ENCODE measurements at regions not wholly inside any gene's neighbourhood (a gene's known extent, or its start where the extent isn't known, plus 50 kb on each side); places are given as distances from the start of the nearest gene placed in this dataset.

GRCh38 chr11:32030875-32031503 is 59.9 kb upstream of the RCN1 start:
- TF ChIP-seq, protein P1, sequence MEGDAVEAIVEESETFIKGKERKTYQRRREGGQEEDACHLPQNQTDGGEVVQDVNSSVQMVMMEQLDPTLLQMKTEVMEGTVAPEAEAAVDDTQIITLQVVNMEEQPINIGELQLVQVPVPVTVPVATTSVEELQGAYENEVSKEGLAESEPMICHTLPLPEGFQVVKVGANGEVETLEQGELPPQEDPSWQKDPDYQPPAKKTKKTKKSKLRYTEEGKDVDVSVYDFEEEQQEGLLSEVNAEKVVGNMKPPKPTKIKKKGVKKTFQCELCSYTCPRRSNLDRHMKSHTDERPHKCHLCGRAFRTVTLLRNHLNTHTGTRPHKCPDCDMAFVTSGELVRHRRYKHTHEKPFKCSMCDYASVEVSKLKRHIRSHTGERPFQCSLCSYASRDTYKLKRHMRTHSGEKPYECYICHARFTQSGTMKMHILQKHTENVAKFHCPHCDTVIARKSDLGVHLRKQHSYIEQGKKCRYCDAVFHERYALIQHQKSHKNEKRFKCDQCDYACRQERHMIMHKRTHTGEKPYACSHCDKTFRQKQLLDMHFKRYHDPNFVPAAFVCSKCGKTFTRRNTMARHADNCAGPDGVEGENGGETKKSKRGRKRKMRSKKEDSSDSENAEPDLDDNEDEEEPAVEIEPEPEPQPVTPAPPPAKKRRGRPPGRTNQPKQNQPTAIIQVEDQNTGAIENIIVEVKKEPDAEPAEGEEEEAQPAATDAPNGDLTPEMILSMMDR (IDR thresholded peaks at IDR 0.05; ENCODE audit: low read length, missing control alignments) = no peak
- no peak overlapping the region for H3K4me3 ChIP-seq (replicated peaks; ENCODE audit: low read depth, low read length)
- DNase-seq (ENCODE audit: low read depth) = no peak

DNA sequence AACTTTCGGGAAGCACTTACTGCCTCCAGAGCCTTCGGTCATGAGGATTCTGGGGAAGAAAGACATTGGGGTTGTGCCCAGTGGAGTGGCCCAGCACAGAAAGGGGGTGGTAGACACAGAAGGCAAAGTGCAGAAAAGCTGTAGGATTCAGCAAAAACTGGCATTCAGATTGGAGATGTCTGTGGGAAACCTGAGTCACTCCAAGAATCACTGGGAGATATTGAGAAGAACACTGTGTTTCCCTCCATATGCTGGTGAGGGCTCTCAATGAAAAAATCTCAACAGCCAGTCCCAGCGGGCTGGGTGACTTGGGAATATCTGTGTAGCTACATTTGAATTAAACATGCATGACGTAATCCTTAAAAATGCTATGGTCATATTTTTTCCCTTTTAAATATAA is 61.2 kb upstream of the RCN1 start:
- DNase-seq (ENCODE audit: low read depth) = no peak
- no peak overlapping the region for H3K4me3 ChIP-seq (replicated peaks; ENCODE audit: low read depth, low read length)
- TF ChIP-seq, protein P1 (IDR thresholded peaks at IDR 0.05; ENCODE audit: low read length, missing control alignments) = no peak

DNA sequence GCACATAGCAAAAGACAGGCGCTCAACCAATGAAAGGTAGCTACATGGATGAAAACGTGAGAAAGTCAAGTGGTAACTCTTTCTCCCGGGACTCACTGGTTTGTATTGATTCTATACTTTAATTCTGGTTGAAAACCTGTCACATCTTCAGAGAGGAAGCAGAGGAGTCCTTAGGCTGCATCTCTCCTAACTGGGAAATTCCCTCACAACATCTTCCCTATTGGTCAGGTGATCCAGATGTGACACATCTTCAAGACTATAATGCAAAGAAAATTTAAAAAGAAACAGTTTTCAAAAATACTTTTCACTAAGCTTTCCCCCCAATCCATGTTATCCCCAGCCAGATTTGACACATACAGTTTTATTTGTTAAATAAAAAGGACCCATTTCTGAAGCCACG is 62.7 kb upstream of the RCN1 start:
- DNase-seq (ENCODE audit: low read depth) = no peak
- TF ChIP-seq, protein P1 (IDR thresholded peaks at IDR 0.05; ENCODE audit: low read length, missing control alignments) = no peak
- no peak overlapping the region for H3K4me3 ChIP-seq (replicated peaks; ENCODE audit: low read depth, low read length)

- H3K4me3 ChIP-seq (replicated peaks; ENCODE audit: low read depth, low read length) = no peak overlapping the region
- TF ChIP-seq, protein P1 (IDR thresholded peaks at IDR 0.05; ENCODE audit: low read length, missing control alignments) = no peak
- DNase-seq (ENCODE audit: low read depth) = no peak
Observed at GRCh38 chr11:32026766-32027165, 64.1 kb upstream of the RCN1 start.

- no peak for DNase-seq (ENCODE audit: low read depth)
- H3K4me3 ChIP-seq (replicated peaks; ENCODE audit: low read depth, low read length) = no peak overlapping the region
- TF ChIP-seq, protein P1 (IDR thresholded peaks at IDR 0.05; ENCODE audit: low read length, missing control alignments) = no peak
Observed at GRCh38 chr11:32024948-32025347, 65.9 kb upstream of the RCN1 start.

GRCh38 chr11:32023370-32024305 is 67.2 kb upstream of the RCN1 start:
- DNase-seq (ENCODE audit: low read depth) = no peak
- no peak overlapping the region for H3K4me3 ChIP-seq (replicated peaks; ENCODE audit: low read depth, low read length)
- TF ChIP-seq, protein P1 (IDR thresholded peaks at IDR 0.05; ENCODE audit: low read length, missing control alignments) = no peak
